Liver (tissue), 8 donors: ENCODE measurements at regions not wholly inside any gene's neighbourhood (a gene's known extent, or its start where the extent isn't known, plus 50 kb on each side); places are given as distances from the start of the nearest gene placed in this dataset.

Experiments
- DNase-seq: peaks from one replicate; pipeline ENCODE4 v3.0.0-alpha.2; 2017; ENCODE audit warnings: low spot score
- H3K27ac ChIP-seq, 2 donors: one replicate each; pipeline ENCODE4 v1.7.0; 2013; ENCODE audit warnings: inconsistent platforms in 2 of 2, low read length in 2 of 2, control low read depth in 1 of 2, low read depth in 1 of 2, mild to moderate bottlenecking in 1 of 2
- H3K27me3 ChIP-seq, 4 donors: one replicate each; pipeline versions ENCODE4 v1.6.1 to v1.7.0; 2013; ENCODE audit warnings: low read length in 3 of 4, inconsistent platforms in 1 of 4, mild to moderate bottlenecking in 1 of 4, moderate library complexity in 1 of 4; ENCODE audit not compliant: control insufficient read depth in 4 of 4, insufficient read depth in 4 of 4
- H3K36me3 ChIP-seq, 4 donors: one replicate each; pipeline versions ENCODE4 v1.6.1 to v1.7.0; 2013; ENCODE audit warnings: low read length in 3 of 4, mild to moderate bottlenecking in 3 of 4, low read depth in 1 of 4, moderate library complexity in 1 of 4; ENCODE audit not compliant: control insufficient read depth in 4 of 4, insufficient read depth in 3 of 4
- H3K4me1 ChIP-seq, 4 donors: one replicate each; pipeline versions ENCODE4 v1.6.1 to v1.7.0; 2013; ENCODE audit warnings: low read length in 3 of 4, mild to moderate bottlenecking in 3 of 4, moderate library complexity in 1 of 4; ENCODE audit not compliant: control insufficient read depth in 4 of 4, insufficient read depth in 4 of 4
- H3K4me3 ChIP-seq, 3 donors: one replicate each; pipeline versions ENCODE4 v1.6.1 to v1.7.0; 2013; ENCODE audit warnings: low read length in 3 of 3, control low read depth in 1 of 3, low read depth in 1 of 3, mild to moderate bottlenecking in 1 of 3
- H3K9ac ChIP-seq, 2 donors: one replicate each; pipeline ENCODE4 v1.7.0; 2013; ENCODE audit warnings: low read length in 2 of 2, mild to moderate bottlenecking in 2 of 2, moderate library complexity in 2 of 2, control low read depth in 1 of 2, low read depth in 1 of 2
- H3K9me3 ChIP-seq, 4 donors: one replicate each; pipeline versions ENCODE4 v1.6.1 to v1.7.0; 2013; ENCODE audit warnings: low read length in 3 of 4; ENCODE audit not compliant: control insufficient read depth in 4 of 4
- EGR1 ChIP-seq, 2 donors: IDR thresholded peaks; 2 replicates each; pipeline ENCODE4 v1.6.1; 2016 to 2018; ENCODE audit warnings: antibody characterized with exemption in 2 of 2, low read depth in 2 of 2
- FOXA1 ChIP-seq: IDR thresholded peaks from 2 replicates; pipeline ENCODE4 v1.6.1; 2016; ENCODE audit warnings: antibody characterized with exemption
- FOXA2 ChIP-seq: IDR thresholded peaks from 2 replicates; pipeline ENCODE4 v1.6.1; 2016; ENCODE audit warnings: antibody characterized with exemption
- GABPA ChIP-seq, 2 donors: IDR thresholded peaks in 1 of 2; conservative IDR thresholded peaks in 1 of 2; 2 replicates each; pipeline ENCODE4 v1.6.1; 2016; ENCODE audit warnings: antibody characterized with exemption in 2 of 2, mild to moderate bottlenecking in 1 of 2, moderate library complexity in 1 of 2
- HNF4A ChIP-seq, 2 donors: conservative IDR thresholded peaks; 2 replicates each; pipeline ENCODE4 v1.6.1; 2016; ENCODE audit warnings: antibody characterized with exemption in 2 of 2, mild to moderate bottlenecking in 2 of 2
- HNF4G ChIP-seq: IDR thresholded peaks from 2 replicates; pipeline ENCODE4 v1.6.1; 2016; ENCODE audit warnings: antibody characterized with exemption
- JUND ChIP-seq, 2 donors: IDR thresholded peaks; 2 replicates each; pipeline ENCODE4 v1.6.1; 2016; ENCODE audit warnings: antibody characterized with exemption in 2 of 2
- NR2F2 ChIP-seq: IDR thresholded peaks from 2 replicates; pipeline ENCODE4 v1.6.1; 2016; ENCODE audit warnings: antibody characterized with exemption
- RAD21 ChIP-seq, 2 donors: IDR thresholded peaks; 2 replicates each; pipeline ENCODE4 v1.6.1; 2016; ENCODE audit warnings: antibody characterized with exemption in 2 of 2, mild to moderate bottlenecking in 2 of 2
- RXRA ChIP-seq, 2 donors: IDR thresholded peaks; 2 replicates each; pipeline ENCODE4 v1.6.1; 2017 to 2018; ENCODE audit warnings: antibody characterized with exemption in 2 of 2, mild to moderate bottlenecking in 1 of 2
- SP1 ChIP-seq: IDR thresholded peaks from 2 replicates; pipeline ENCODE4 v1.6.1; 2018; ENCODE audit warnings: antibody characterized with exemption, mild to moderate bottlenecking
- TAF1 ChIP-seq: conservative IDR thresholded peaks from 2 replicates; pipeline ENCODE4 v1.6.1; 2016; ENCODE audit warnings: antibody characterized with exemption, mild to moderate bottlenecking
- YY1 ChIP-seq: IDR thresholded peaks from 2 replicates; pipeline ENCODE4 v1.6.1; 2016; ENCODE audit warnings: antibody characterized with exemption, mild to moderate bottlenecking
- WGBS: extraction: QIAGEN DNeasy Blood & Tissue Kit; methylation state at CpG from one replicate; pipeline ENCODE4 v1.1.7; 2013; 5-methylcytosine and 5-hydroxymethylcytosine counted together
- TF ChIP-seq, protein P1 (sequence below): IDR thresholded peaks from 2 replicates; pipeline ENCODE4 v1.6.1; 2016; ENCODE audit warnings: antibody characterized with exemption, mild to moderate bottlenecking
- TF ChIP-seq, protein P2 (sequence below): IDR thresholded peaks from 2 replicates; pipeline ENCODE4 v1.6.1; 2016; ENCODE audit warnings: antibody characterized with exemption
- TF ChIP-seq, protein P3 (sequence below): fragments of 150-350 bp; IDR thresholded peaks from 2 replicates; pipeline ENCODE4 v1.5.1; 2017; ENCODE audit warnings: improper control_type of control experiment, low read depth, low read length; ENCODE audit not compliant: missing input control
- TF ChIP-seq, protein P4 (sequence below): IDR thresholded peaks from 2 replicates; pipeline ENCODE4 v1.6.1; 2016; ENCODE audit warnings: antibody characterized with exemption
- donor health status: healthy.
- donor health status: healthy.
- donor health status: healthy.
- donor health status: healthy.
- donor health status: healthy.

DNA sequence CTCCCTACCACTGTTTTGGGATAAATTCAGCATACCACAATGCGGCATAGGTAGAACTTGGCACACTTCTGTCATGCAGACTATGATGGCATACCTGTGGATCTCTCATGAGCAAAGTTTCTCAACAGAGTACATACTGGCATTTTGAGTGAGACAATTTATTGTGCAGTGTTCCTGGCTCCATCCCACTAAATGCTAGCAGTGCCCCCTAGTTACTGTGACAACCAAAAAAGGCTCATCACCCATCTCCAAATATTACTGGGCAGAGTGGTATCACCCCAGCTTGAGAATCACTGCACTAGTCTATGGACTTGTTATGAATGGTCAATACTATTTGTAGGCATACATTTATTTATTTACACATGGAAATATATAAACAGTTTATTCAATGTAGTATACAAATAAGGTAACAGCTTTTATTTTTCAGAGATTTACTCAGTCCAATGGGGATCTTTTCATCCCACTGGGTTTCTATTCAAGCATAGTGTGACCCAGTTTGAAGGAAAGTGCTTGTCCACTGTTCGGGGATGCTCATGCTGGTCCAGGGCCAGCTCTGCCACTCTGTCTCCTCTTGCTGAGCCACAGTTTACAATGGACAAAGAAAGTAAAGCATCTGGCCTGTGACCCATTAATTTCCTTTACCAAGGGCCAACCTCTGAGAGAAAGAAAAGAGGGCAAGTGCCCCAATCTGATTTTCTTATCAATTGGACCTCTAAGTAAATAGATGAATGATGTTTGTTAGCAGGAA lies 81.0 kb upstream of the IL2 start:
- H3K27ac ChIP-seq = no peak overlapping the region
- no peaks in the 10 kb centered on the region for H3K27me3 ChIP-seq
- no peak overlapping the region for H3K4me3 ChIP-seq
- TF ChIP-seq JUND (IDR thresholded peaks at IDR 0.05) (no peak), YY1 (no peak), EGR1 (IDR thresholded peaks at IDR 0.05; ENCODE audit: low read depth in 2 of 2) (no peak), TAF1 (no peak), NR2F2 (no peak), HNF4A (conservative IDR thresholded peaks at IDR 0.05) (no peak), GABPA (IDR thresholded peaks at IDR 0.05 in 1 of 2, conservative IDR thresholded peaks at IDR 0.05 in 1 of 2) (no peak), FOXA2 (no peak)
- TF ChIP-seq, protein P1, sequence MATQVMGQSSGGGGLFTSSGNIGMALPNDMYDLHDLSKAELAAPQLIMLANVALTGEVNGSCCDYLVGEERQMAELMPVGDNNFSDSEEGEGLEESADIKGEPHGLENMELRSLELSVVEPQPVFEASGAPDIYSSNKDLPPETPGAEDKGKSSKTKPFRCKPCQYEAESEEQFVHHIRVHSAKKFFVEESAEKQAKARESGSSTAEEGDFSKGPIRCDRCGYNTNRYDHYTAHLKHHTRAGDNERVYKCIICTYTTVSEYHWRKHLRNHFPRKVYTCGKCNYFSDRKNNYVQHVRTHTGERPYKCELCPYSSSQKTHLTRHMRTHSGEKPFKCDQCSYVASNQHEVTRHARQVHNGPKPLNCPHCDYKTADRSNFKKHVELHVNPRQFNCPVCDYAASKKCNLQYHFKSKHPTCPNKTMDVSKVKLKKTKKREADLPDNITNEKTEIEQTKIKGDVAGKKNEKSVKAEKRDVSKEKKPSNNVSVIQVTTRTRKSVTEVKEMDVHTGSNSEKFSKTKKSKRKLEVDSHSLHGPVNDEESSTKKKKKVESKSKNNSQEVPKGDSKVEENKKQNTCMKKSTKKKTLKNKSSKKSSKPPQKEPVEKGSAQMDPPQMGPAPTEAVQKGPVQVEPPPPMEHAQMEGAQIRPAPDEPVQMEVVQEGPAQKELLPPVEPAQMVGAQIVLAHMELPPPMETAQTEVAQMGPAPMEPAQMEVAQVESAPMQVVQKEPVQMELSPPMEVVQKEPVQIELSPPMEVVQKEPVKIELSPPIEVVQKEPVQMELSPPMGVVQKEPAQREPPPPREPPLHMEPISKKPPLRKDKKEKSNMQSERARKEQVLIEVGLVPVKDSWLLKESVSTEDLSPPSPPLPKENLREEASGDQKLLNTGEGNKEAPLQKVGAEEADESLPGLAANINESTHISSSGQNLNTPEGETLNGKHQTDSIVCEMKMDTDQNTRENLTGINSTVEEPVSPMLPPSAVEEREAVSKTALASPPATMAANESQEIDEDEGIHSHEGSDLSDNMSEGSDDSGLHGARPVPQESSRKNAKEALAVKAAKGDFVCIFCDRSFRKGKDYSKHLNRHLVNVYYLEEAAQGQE = no peak
- TF ChIP-seq, protein P2, sequence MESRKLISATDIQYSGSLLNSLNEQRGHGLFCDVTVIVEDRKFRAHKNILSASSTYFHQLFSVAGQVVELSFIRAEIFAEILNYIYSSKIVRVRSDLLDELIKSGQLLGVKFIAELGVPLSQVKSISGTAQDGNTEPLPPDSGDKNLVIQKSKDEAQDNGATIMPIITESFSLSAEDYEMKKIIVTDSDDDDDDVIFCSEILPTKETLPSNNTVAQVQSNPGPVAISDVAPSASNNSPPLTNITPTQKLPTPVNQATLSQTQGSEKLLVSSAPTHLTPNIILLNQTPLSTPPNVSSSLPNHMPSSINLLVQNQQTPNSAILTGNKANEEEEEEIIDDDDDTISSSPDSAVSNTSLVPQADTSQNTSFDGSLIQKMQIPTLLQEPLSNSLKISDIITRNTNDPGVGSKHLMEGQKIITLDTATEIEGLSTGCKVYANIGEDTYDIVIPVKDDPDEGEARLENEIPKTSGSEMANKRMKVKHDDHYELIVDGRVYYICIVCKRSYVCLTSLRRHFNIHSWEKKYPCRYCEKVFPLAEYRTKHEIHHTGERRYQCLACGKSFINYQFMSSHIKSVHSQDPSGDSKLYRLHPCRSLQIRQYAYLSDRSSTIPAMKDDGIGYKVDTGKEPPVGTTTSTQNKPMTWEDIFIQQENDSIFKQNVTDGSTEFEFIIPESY = no peak
- no peaks in the 10 kb centered on the region for H3K4me1 ChIP-seq
- DNase-seq = no peak
- peaks cover 0 to 4% (median 0%) of the 10 kb centered on the region in 4 donors for H3K9me3 ChIP-seq
- no peaks in the 10 kb centered on the region for H3K36me3 ChIP-seq
- WGBS = 83% methylated on average over 2 of the region's 2 CpGs
- H3K9ac ChIP-seq = no peak overlapping the region

DNA sequence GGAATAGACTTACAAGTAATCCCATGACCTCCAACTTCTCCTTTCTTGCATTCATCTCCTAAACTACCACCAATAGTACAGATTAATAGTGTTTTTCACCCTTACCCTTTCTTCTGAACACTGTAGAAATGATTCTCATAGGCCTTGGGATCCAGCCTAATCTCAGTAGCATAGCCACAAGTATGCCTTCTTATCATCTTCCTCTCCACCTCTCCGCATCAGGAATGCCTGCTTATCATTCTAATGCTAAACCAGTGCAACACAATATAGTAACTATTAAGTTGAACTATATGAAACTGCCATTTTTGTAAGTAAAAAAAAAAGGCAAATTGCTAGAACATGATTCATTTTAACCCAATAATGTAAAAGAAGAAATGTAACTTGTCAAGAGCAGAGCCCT lies 79.5 kb upstream of the IL2 start:
- no peak for TF ChIP-seq NR2F2
- no peak for TF ChIP-seq YY1
- TF ChIP-seq, protein P3, sequence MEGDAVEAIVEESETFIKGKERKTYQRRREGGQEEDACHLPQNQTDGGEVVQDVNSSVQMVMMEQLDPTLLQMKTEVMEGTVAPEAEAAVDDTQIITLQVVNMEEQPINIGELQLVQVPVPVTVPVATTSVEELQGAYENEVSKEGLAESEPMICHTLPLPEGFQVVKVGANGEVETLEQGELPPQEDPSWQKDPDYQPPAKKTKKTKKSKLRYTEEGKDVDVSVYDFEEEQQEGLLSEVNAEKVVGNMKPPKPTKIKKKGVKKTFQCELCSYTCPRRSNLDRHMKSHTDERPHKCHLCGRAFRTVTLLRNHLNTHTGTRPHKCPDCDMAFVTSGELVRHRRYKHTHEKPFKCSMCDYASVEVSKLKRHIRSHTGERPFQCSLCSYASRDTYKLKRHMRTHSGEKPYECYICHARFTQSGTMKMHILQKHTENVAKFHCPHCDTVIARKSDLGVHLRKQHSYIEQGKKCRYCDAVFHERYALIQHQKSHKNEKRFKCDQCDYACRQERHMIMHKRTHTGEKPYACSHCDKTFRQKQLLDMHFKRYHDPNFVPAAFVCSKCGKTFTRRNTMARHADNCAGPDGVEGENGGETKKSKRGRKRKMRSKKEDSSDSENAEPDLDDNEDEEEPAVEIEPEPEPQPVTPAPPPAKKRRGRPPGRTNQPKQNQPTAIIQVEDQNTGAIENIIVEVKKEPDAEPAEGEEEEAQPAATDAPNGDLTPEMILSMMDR = no peak
- TF ChIP-seq, protein P1 = no peak
- TF ChIP-seq GABPA (IDR thresholded peaks at IDR 0.05 in 1 of 2, conservative IDR thresholded peaks at IDR 0.05 in 1 of 2) = no peak
- no peak for TF ChIP-seq HNF4A (conservative IDR thresholded peaks at IDR 0.05)
- no peak for TF ChIP-seq HNF4G
- no peak for TF ChIP-seq FOXA1
- TF ChIP-seq, protein P2 = no peak
- TF ChIP-seq RAD21 (IDR thresholded peaks at IDR 0.05) = no peak
- TF ChIP-seq FOXA2 = no peak
- TF ChIP-seq SP1 = no peak
- no peak for TF ChIP-seq TAF1
- TF ChIP-seq, protein P4, sequence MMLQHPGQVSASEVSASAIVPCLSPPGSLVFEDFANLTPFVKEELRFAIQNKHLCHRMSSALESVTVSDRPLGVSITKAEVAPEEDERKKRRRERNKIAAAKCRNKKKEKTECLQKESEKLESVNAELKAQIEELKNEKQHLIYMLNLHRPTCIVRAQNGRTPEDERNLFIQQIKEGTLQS = no peak
- no peak for TF ChIP-seq RXRA (IDR thresholded peaks at IDR 0.05)
- no peak for TF ChIP-seq JUND (IDR thresholded peaks at IDR 0.05)
- Histone ChIP-seq H3K9me3 (no peaks in the 10 kb centered on the region), H3K9ac (no peak overlapping the region), H3K4me3 (no peak overlapping the region), H3K4me1 (no peaks in the 10 kb centered on the region), H3K27me3 (no peaks in the 10 kb centered on the region), H3K36me3 (no peaks in the 10 kb centered on the region), H3K27ac (no peak overlapping the region)
- WGBS = 61% methylated on average over 1 of the region's 1 CpG
- no peak for DNase-seq
